ENCODE measurements at regions not wholly inside any gene's neighbourhood (a gene's known extent, or its start where the extent isn't known, plus 50 kb on each side); places are given as distances from the start of the nearest gene placed in this dataset.

GRCh38 chr11:15622231-15622890 lies 507.6 kb downstream of the INSC start:
- TF ChIP-seq POLR2A (IDR thresholded peaks at IDR 0.05) = no peak
- no peak for TF ChIP-seq CTCF (IDR thresholded peaks at IDR 0.05)
- TF ChIP-seq POLR2AphosphoS5 (IDR thresholded peaks at IDR 0.05) = no peak
